ENCODE measurements at regions not wholly inside any gene's neighbourhood (a gene's known extent, or its start where the extent isn't known, plus 50 kb on each side); places are given as distances from the start of the nearest gene placed in this dataset.

- BruUV-seq (replicated peaks), result no TSS peak
Observed at GRCh38 chr12:127025545-127025944, 1241.4 kb upstream of the TMEM132C start.

GRCh38 chr12:127035011-127035879 lies 1231.7 kb upstream of the TMEM132C start:
- Histone ChIP-seq H3F3A (ENCODE audit: low read length, unreplicated experiment) (no peaks in the 10 kb centered on the region), H3K36me3 (ENCODE audit: low read depth, low read length) (no peaks in the 10 kb centered on the region), H3K27me3 (ENCODE audit: low read length) (no peaks in the 10 kb centered on the region), H3K9me3 (ENCODE audit: low read length) (no peaks in the 10 kb centered on the region), H3K4me2 (ENCODE audit: low read length) (no peak overlapping the region), H3K79me2 (ENCODE audit: low read length) (no peaks in the 10 kb centered on the region), H3K9me2 (replicated peaks; ENCODE audit: low read length) (no peaks in the 10 kb centered on the region), H2AFZ (ENCODE audit: low read length) (no peak overlapping the region), H3K9ac (ENCODE audit: low read length) (no peak overlapping the region), H3K4me1 (ENCODE audit: insufficient read depth, low read length) (peaks cover 5% of the 10 kb centered on the region; the same call in 1 of the 2 replicates), H3K4me3 (ENCODE audit: low read length) (no peak overlapping the region), H3K27ac (ENCODE audit: low read length) (no peak overlapping the region), H4K20me1 (ENCODE audit: low read length) (no peaks in the 10 kb centered on the region)
- CTCF ChIA-PET, result interaction anchor here (0.6 kb wide), 1 partner anchor 41 kb away, joined by 3 read pairs; no protein-coding TSS in a partner anchor
- DNase-seq (no peak), ATAC-seq (no peak; the same call in 1 of the 2 replicates)
- intact Hi-C loops (cut with micrococcal nuclease), result no loop called here
- TF ChIP-seq EZH2phosphoT487 (IDR thresholded peaks at IDR 0.05; ENCODE audit: borderline replicate concordance, low read length) (no peak), CTCF (conservative IDR thresholded peaks at IDR 0.05; ENCODE audit: low read depth, low read length) (no peak), EZH2 (IDR thresholded peaks at IDR 0.05; ENCODE audit: low read length, unreplicated experiment) (no peak)
- POLR2A ChIA-PET (ENCODE audit: unreplicated experiment), result no interaction called here
- no TSS peak for BruUV-seq (replicated peaks)

More at GRCh38 chr12:127025545-127025944, 1241.4 kb upstream of the TMEM132C start:
- ChIA-PET CTCF (interaction anchor here (0.6 to 1.0 kb wide), 6 partner anchors 19 to 356 kb away, joined by 3 to 5 read pairs (median 4); no protein-coding TSS in a partner anchor), POLR2A (ENCODE audit: unreplicated experiment) (interaction anchor here (0.6 kb wide), 1 partner anchor 35 kb away, joined by 11 read pairs; no protein-coding TSS in a partner anchor)
- H3K27ac ChIP-seq (ENCODE audit: low read length), result no peak overlapping the region
- H3K27me3 ChIP-seq (ENCODE audit: low read length), result no peaks in the 10 kb centered on the region
- H3K4me2 ChIP-seq (ENCODE audit: low read length), result no peak overlapping the region
- H2AFZ ChIP-seq (ENCODE audit: low read length), result no peak overlapping the region
- H3K79me2 ChIP-seq (ENCODE audit: low read length), result no peaks in the 10 kb centered on the region
- no peaks in the 10 kb centered on the region for H3K4me1 ChIP-seq (ENCODE audit: insufficient read depth, low read length)
- H3K9me2 ChIP-seq (replicated peaks; ENCODE audit: low read length), result no peaks in the 10 kb centered on the region
- no peaks in the 10 kb centered on the region for H4K20me1 ChIP-seq (ENCODE audit: low read length)
- ATAC-seq (peak; percentile 83), DNase-seq (peak; percentile 60)
- H3K4me3 ChIP-seq (ENCODE audit: low read length), result no peak overlapping the region
- no peak overlapping the region for H3K9ac ChIP-seq (ENCODE audit: low read length)
- no peaks in the 10 kb centered on the region for H3K9me3 ChIP-seq (ENCODE audit: low read length)
- TF ChIP-seq CTCF (conservative IDR thresholded peaks at IDR 0.05; ENCODE audit: low read depth, low read length) (peak; percentile 72), EZH2 (IDR thresholded peaks at IDR 0.05; ENCODE audit: low read length, unreplicated experiment) (no peak)
- intact Hi-C loops (cut with micrococcal nuclease), result loop anchor here (1.0 to 10.0 kb wide), 5 partner anchors 83 to 1039 kb away; no protein-coding TSS in a partner anchor
- H3F3A ChIP-seq (ENCODE audit: low read length, unreplicated experiment), result no peaks in the 10 kb centered on the region
- no peaks in the 10 kb centered on the region for H3K36me3 ChIP-seq (ENCODE audit: low read depth, low read length)

DNA sequence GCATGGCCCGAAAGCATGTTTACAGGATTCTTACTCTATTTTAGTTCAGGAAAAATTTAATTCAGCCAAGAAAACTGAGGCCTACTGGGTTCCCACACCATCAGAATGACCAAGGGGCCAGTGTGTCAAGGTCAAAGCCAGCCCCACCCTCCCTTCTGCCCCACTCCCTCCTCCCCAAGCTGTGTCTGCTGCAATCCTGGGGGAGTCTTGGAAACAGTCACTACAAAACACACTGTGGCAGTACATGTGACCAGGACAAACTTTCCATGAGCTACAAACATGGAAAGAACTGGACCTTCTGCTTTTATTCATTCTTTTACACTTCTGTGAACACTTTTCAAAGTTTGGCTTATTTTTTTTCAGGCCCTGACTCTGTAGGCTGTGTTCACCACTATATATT lies 1228.8 kb upstream of the TMEM132C start:
- intact Hi-C loops (cut with micrococcal nuclease), result no loop called here
- no peaks in the 10 kb centered on the region for H4K20me1 ChIP-seq (ENCODE audit: low read length)
- H3F3A ChIP-seq (ENCODE audit: low read length, unreplicated experiment), result no peaks in the 10 kb centered on the region
- H3K36me3 ChIP-seq (ENCODE audit: low read depth, low read length), result no peaks in the 10 kb centered on the region
- DNase-seq, result no peak
- H3K4me1 ChIP-seq (ENCODE audit: insufficient read depth, low read length), result peaks cover 21% of the 10 kb centered on the region
- no peaks in the 10 kb centered on the region for H3K79me2 ChIP-seq (ENCODE audit: low read length)
- TF ChIP-seq EZH2 (IDR thresholded peaks at IDR 0.05; ENCODE audit: low read length, unreplicated experiment) (no peak), CTCF (conservative IDR thresholded peaks at IDR 0.05; ENCODE audit: low read depth, low read length) (no peak), EZH2phosphoT487 (IDR thresholded peaks at IDR 0.05; ENCODE audit: borderline replicate concordance, low read length) (no peak)
- H3K4me2 ChIP-seq (ENCODE audit: low read length), result no peak overlapping the region
- no peak for ATAC-seq
- H3K9me2 ChIP-seq (replicated peaks; ENCODE audit: low read length), result no peaks in the 10 kb centered on the region
- no peak overlapping the region for H2AFZ ChIP-seq (ENCODE audit: low read length)
- POLR2A ChIA-PET (ENCODE audit: unreplicated experiment), result no interaction called here
- CTCF ChIA-PET, result no interaction called here
- no peak overlapping the region for H3K27ac ChIP-seq (ENCODE audit: low read length)
- BruUV-seq (replicated peaks), result no TSS peak
- no peaks in the 10 kb centered on the region for H3K27me3 ChIP-seq (ENCODE audit: low read length)
- no peaks in the 10 kb centered on the region for H3K9me3 ChIP-seq (ENCODE audit: low read length)
- H3K9ac ChIP-seq (ENCODE audit: low read length), result no peak overlapping the region
- no peak overlapping the region for H3K4me3 ChIP-seq (ENCODE audit: low read length)

All from PC-3 (cell line).